CD4-positive, alpha-beta T cell treated with Interleukin-6 for 4 hours (primary cell): ENCODE measurements at regions not wholly inside any gene's neighbourhood (a gene's known extent, or its start where the extent isn't known, plus 50 kb on each side); places are given as distances from the start of the nearest gene placed in this dataset.

Source experiments
- DNase-seq: peaks from one replicate; pipeline ENCODE4 v3.0.0-alpha.2; 2020; ENCODE audit warnings: mixed read lengths

- DNase-seq, result no peak
Observed at GRCh38 chr16:5448798-5449197, 351.2 kb upstream of the EEF2KMT start.

GRCh38 chr16:5447734-5448133, 350.1 kb upstream of the EEF2KMT start:
- no peak for DNase-seq

GRCh38 chr16:5446623-5447240, 349.1 kb upstream of the EEF2KMT start:
- DNase-seq, result no peak

GRCh38 chr16:5444189-5444588, 346.6 kb upstream of the EEF2KMT start:
- no peak for DNase-seq

- no peak for DNase-seq
Observed at GRCh38 chr16:5442986-5443385, 345.4 kb upstream of the EEF2KMT start.

GRCh38 chr16:5442054-5442453, 344.5 kb upstream of the EEF2KMT start:
- DNase-seq, result no peak

- no peak for DNase-seq
Observed at GRCh38 chr16:5438591-5438990, 341.0 kb upstream of the EEF2KMT start.

- DNase-seq, result no peak
Observed at GRCh38 chr16:5433587-5433986, 336.0 kb upstream of the EEF2KMT start.

- DNase-seq, result no peak
Observed at GRCh38 chr16:5432166-5432565, 334.6 kb upstream of the EEF2KMT start.

- no peak for DNase-seq
Observed at GRCh38 chr16:5430598-5430997, 333.0 kb upstream of the EEF2KMT start.

GRCh38 chr16:5428932-5429331, 331.3 kb upstream of the EEF2KMT start:
- DNase-seq, result no peak

- no peak for DNase-seq
Observed at GRCh38 chr16:5427571-5427970, 330.0 kb upstream of the EEF2KMT start.

GRCh38 chr16:5422643-5423496, 325.3 kb upstream of the EEF2KMT start:
- DNase-seq, result no peak

- DNase-seq, result no peak
Observed at GRCh38 chr16:5422047-5422446, 324.5 kb upstream of the EEF2KMT start.

- DNase-seq, result no peak
Observed at GRCh38 chr16:5416013-5416412, 318.4 kb upstream of the EEF2KMT start.

GRCh38 chr16:5415123-5415522, 317.5 kb upstream of the EEF2KMT start:
- no peak for DNase-seq

- no peak for DNase-seq
Observed at GRCh38 chr16:5412731-5413130, 315.1 kb upstream of the EEF2KMT start.

- DNase-seq, result no peak
Observed at GRCh38 chr16:5398203-5398602, 300.6 kb upstream of the EEF2KMT start.

GRCh38 chr16:5396880-5397279, 299.3 kb upstream of the EEF2KMT start:
- no peak for DNase-seq

GRCh38 chr16:5393070-5393469, 295.5 kb upstream of the EEF2KMT start:
- no peak for DNase-seq

GRCh38 chr16:5386989-5387388, 289.4 kb upstream of the EEF2KMT start:
- no peak for DNase-seq

- no peak for DNase-seq
Observed at GRCh38 chr16:5385811-5386210, 288.2 kb upstream of the EEF2KMT start.

GRCh38 chr16:5385115-5385514, 287.5 kb upstream of the EEF2KMT start:
- DNase-seq, result no peak

- DNase-seq, result no peak
Observed at GRCh38 chr16:5383737-5384136, 286.1 kb upstream of the EEF2KMT start.

- DNase-seq, result no peak
Observed at GRCh38 chr16:5382484-5382883, 284.9 kb upstream of the EEF2KMT start.
